ENCODE measurements at regions not wholly inside any gene's neighbourhood (a gene's known extent, or its start where the extent isn't known, plus 50 kb on each side); places are given as distances from the start of the nearest gene placed in this dataset.

- TF ChIP-seq CSRNP3 (CRISPR knock-in tag; IDR thresholded peaks at IDR 0.05) (no peak), OSR1 (CRISPR knock-in tag; IDR thresholded peaks at IDR 0.05) (no peak), PPARA (CRISPR knock-in tag; IDR thresholded peaks at IDR 0.05; ENCODE audit: borderline replicate concordance) (no peak), ZFP30 (CRISPR knock-in tag; IDR thresholded peaks at IDR 0.05) (no peak), RARB (CRISPR knock-in tag; IDR thresholded peaks at IDR 0.05) (no peak), ZFP3 (CRISPR knock-in tag; IDR thresholded peaks at IDR 0.05) (no peak), ZNF70 (CRISPR knock-in tag; IDR thresholded peaks at IDR 0.05) (no peak)
- TF ChIP-seq, protein P1, sequence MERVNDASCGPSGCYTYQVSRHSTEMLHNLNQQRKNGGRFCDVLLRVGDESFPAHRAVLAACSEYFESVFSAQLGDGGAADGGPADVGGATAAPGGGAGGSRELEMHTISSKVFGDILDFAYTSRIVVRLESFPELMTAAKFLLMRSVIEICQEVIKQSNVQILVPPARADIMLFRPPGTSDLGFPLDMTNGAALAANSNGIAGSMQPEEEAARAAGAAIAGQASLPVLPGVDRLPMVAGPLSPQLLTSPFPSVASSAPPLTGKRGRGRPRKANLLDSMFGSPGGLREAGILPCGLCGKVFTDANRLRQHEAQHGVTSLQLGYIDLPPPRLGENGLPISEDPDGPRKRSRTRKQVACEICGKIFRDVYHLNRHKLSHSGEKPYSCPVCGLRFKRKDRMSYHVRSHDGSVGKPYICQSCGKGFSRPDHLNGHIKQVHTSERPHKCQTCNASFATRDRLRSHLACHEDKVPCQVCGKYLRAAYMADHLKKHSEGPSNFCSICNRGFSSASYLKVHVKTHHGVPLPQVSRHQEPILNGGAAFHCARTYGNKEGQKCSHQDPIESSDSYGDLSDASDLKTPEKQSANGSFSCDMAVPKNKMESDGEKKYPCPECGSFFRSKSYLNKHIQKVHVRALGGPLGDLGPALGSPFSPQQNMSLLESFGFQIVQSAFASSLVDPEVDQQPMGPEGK (CRISPR knock-in tag; IDR thresholded peaks at IDR 0.05; ENCODE audit: borderline replicate concordance): no peak
- TF ChIP-seq, protein P2, sequence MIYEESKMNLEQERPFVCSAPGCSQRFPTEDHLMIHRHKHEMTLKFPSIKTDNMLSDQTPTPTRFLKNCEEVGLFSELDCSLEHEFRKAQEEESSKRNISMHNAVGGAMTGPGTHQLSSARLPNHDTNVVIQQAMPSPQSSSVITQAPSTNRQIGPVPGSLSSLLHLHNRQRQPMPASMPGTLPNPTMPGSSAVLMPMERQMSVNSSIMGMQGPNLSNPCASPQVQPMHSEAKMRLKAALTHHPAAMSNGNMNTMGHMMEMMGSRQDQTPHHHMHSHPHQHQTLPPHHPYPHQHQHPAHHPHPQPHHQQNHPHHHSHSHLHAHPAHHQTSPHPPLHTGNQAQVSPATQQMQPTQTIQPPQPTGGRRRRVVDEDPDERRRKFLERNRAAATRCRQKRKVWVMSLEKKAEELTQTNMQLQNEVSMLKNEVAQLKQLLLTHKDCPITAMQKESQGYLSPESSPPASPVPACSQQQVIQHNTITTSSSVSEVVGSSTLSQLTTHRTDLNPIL (CRISPR knock-in tag; IDR thresholded peaks at IDR 0.05; ENCODE audit: low read depth): no peak
These were observed 436.8 kb upstream of the NR5A2 start for GRCh38 chr1:199590708-199591107.
